Activated CD8-positive, alpha-beta memory T cell treated with anti-CD3 and anti-CD28 coated beads for 36 hours (primary cell): ENCODE measurements at regions not wholly inside any gene's neighbourhood (a gene's known extent, or its start where the extent isn't known, plus 50 kb on each side); places are given as distances from the start of the nearest gene placed in this dataset.
"Not testable (repeated sequence)": the region's sequence is repeated elsewhere in the genome, so short reads cannot be mapped to it uniquely, and the experiment has no call there.

Experiments used
- CTCF ChIA-PET: fragments of 350-600 bp; sonication (Branson Sonifier 250); formaldehyde crosslinking; loops from one replicate; lab custom pipeline; 2021; ENCODE audit warnings: antibody characterized with exemption; lab: Charles Lee
- POLR2A ChIA-PET: fragments of 350-600 bp; sonication (Branson Sonifier 250); formaldehyde crosslinking; loops from one replicate; lab custom pipeline; 2021; ENCODE audit warnings: antibody characterized with exemption; lab: Charles Lee

- ChIA-PET CTCF (interaction anchor here (0.7 kb wide), 1 partner anchor 642 kb away, joined by 3 read pairs; no protein-coding TSS in a partner anchor), POLR2A (no interaction called here)
These were observed 79.0 kb upstream of the SGO1 start for GRCh38 chr3:20264900-20265567.

GRCh38 chr3:20258371-20258770 is 72.4 kb upstream of the SGO1 start:
- ChIA-PET POLR2A (no interaction called here), CTCF (no interaction called here)

DNA sequence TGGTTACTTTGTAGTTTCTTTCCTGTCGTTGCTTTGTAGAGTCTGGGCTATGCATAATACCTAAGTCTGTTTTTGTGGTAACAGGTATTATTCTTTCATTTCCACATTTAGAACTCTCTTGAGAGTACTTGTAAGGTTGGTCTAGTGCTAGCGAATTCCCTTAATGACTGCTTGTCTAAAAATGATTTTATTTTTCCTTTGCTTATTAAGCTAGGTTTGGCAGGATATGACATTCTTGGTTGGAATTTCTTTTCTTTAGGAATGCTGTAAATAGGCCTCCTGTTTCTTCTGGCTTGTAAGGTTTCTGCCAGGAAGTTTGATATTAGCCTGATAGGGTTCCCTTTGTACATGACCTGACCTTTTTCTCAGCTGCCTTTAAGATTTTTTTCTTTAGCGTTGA is 70.1 kb upstream of the SGO1 start:
- ChIA-PET POLR2A (no interaction called here), CTCF (no interaction called here)

- CTCF ChIA-PET: no interaction called here
- POLR2A ChIA-PET: no interaction called here
These were observed 68.5 kb upstream of the SGO1 start for GRCh38 chr3:20254268-20255117.

- CTCF ChIA-PET: interaction anchor here (0.6 kb wide), 1 partner anchor 9 kb away, joined by 3 read pairs; no protein-coding TSS in a partner anchor
- POLR2A ChIA-PET: no interaction called here
These were observed 64.8 kb upstream of the SGO1 start for GRCh38 chr3:20250786-20251185.

DNA sequence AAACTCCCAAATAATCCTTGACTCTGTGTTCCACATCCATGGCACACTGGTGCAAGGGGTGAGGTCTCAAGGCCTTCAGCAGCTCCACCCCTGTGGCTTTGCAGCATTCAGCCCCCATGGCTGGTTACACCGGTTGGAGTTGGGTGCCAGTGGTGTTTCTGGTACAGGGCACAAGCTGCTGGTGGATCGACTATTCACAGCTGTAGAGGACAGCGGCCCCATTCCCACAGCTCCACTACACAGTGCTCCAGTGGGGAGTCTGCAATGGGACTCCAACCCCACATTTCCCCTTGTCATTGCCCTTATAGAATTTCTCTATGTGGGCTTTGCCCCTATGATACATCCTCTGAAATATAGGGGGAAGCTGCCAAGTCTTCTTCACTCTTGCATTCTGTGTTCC is 64.3 kb upstream of the SGO1 start:
- ChIA-PET POLR2A (no interaction called here), CTCF (no interaction called here)

- ChIA-PET POLR2A (no interaction called here), CTCF (no interaction called here)
These were observed 60.7 kb upstream of the SGO1 start for GRCh38 chr3:20246662-20247061.

GRCh38 chr3:20245781-20246180 is 59.8 kb upstream of the SGO1 start:
- ChIA-PET POLR2A (no interaction called here), CTCF (no interaction called here)

DNA sequence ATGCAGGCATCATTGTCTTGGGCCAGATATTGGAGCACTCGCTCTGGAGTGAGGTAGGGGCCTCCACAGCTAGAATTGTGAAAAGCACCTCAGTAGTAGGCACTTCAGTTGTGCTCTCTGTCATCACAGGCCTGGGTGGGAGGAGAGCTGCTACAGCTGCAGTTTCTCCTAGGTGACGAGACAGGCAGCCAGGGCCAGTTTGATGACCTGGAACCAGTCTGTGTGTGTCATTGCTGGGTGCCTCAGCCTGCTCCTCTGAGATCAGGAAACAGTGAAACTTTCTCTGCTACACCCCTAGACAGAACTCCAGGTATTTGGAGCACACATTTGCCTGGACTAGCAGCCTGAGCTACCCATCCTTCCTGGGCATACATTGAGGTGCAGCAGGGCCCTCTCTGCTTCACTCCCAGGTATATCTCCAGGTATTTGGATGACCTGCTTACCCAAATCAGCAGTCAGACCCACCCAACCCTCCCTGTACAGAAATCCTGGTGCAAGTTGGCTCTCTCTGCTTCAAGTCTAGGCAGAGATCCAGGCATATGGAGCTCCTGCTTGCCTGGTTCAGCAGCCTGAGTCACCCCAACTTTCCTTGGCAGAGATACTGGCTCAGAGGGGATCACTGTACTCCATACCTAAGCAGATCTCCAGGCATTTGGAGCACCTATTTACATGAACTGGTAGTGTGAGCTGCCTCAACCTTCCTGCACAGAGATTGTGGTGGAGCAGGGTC is 54.3 kb upstream of the SGO1 start:
- ChIA-PET POLR2A (no interaction called here), CTCF (interaction anchor here (0.6 kb wide), 1 partner anchor 296 kb away, joined by 4 read pairs; no protein-coding TSS in a partner anchor)

- POLR2A ChIA-PET, CTCF ChIA-PET: not testable (repeated sequence)
These were observed 52.2 kb upstream of the SGO1 start for GRCh38 chr3:20238199-20238598.

GRCh38 chr3:20236603-20237002 is 50.6 kb upstream of the SGO1 start:
- POLR2A ChIA-PET: no interaction called here
- CTCF ChIA-PET: no interaction called here
